ENCODE measurements at regions not wholly inside any gene's neighbourhood (a gene's known extent, or its start where the extent isn't known, plus 50 kb on each side); places are given as distances from the start of the nearest gene placed in this dataset.

GRCh38 chr1:219312967-219313366 is 139.3 kb downstream of the LYPLAL1 start:
- no peak for DNase-seq
- Mint-ChIP-seq H3K4me1 (peaks cover 5% of the 10 kb centered on the region), H3K27ac (no peak overlapping the region)

GRCh38 chr1:219310181-219310728 is 136.6 kb downstream of the LYPLAL1 start:
- no peaks in the 10 kb centered on the region for H3K27me3 Mint-ChIP-seq (ENCODE audit: low read depth, poor library complexity)
- H3K9me3 Mint-ChIP-seq: peaks cover 33% of the 10 kb centered on the region
- no peak for TF ChIP-seq CTCF (IDR thresholded peaks at IDR 0.05)
- peaks cover 50% of the 10 kb centered on the region for H3K36me3 Mint-ChIP-seq (ENCODE audit: low read depth)
- H3K4me3 Mint-ChIP-seq: no peak overlapping the region
- no peak for DNase-seq
- H3K27ac Mint-ChIP-seq: peak overlapping the region; percentile 25
- peaks cover 5% of the 10 kb centered on the region for H3K4me1 Mint-ChIP-seq

More at GRCh38 chr1:219312967-219313366, 139.3 kb downstream of the LYPLAL1 start:
- H3K36me3 Mint-ChIP-seq (ENCODE audit: low read depth): peaks cover 57% of the 10 kb centered on the region
- peaks cover 38% of the 10 kb centered on the region for H3K9me3 Mint-ChIP-seq
- no peak overlapping the region for H3K4me3 Mint-ChIP-seq
- no peak for TF ChIP-seq CTCF (IDR thresholded peaks at IDR 0.05)
- no peaks in the 10 kb centered on the region for H3K27me3 Mint-ChIP-seq (ENCODE audit: low read depth, poor library complexity)

- Mint-ChIP-seq H3K36me3 (ENCODE audit: low read depth) (peaks cover 45% of the 10 kb centered on the region), H3K9me3 (peaks cover 26% of the 10 kb centered on the region), H3K27ac (no peak overlapping the region), H3K4me1 (peaks cover 5% of the 10 kb centered on the region), H3K27me3 (ENCODE audit: low read depth, poor library complexity) (no peaks in the 10 kb centered on the region), H3K4me3 (no peak overlapping the region)
- DNase-seq: no peak
- no peak for TF ChIP-seq CTCF (IDR thresholded peaks at IDR 0.05)
Measured at GRCh38 chr1:219308367-219308766, 134.7 kb downstream of the LYPLAL1 start.

- no peak overlapping the region for H3K4me3 Mint-ChIP-seq
Measured at GRCh38 chr1:219304227-219305226, 130.8 kb downstream of the LYPLAL1 start.

GRCh38 chr1:219302697-219303096 is 129.0 kb downstream of the LYPLAL1 start:
- peaks cover 18% of the 10 kb centered on the region for H3K36me3 Mint-ChIP-seq (ENCODE audit: low read depth)
- no peak overlapping the region for H3K27ac Mint-ChIP-seq
- no peak for DNase-seq
- peaks cover 11% of the 10 kb centered on the region for H3K9me3 Mint-ChIP-seq
- no peaks in the 10 kb centered on the region for H3K27me3 Mint-ChIP-seq (ENCODE audit: low read depth, poor library complexity)
- H3K4me3 Mint-ChIP-seq: no peak overlapping the region
- no peaks in the 10 kb centered on the region for H3K4me1 Mint-ChIP-seq
- no peak for TF ChIP-seq CTCF (IDR thresholded peaks at IDR 0.05)

More at GRCh38 chr1:219304227-219305226, 130.8 kb downstream of the LYPLAL1 start:
- DNase-seq: no peak
- no peaks in the 10 kb centered on the region for H3K4me1 Mint-ChIP-seq
- no peaks in the 10 kb centered on the region for H3K27me3 Mint-ChIP-seq (ENCODE audit: low read depth, poor library complexity)
- no peak for TF ChIP-seq CTCF (IDR thresholded peaks at IDR 0.05)
- H3K9me3 Mint-ChIP-seq: peaks cover 22% of the 10 kb centered on the region
- peaks cover 23% of the 10 kb centered on the region for H3K36me3 Mint-ChIP-seq (ENCODE audit: low read depth)
- no peak overlapping the region for H3K27ac Mint-ChIP-seq
